Calu3 (cell line): ENCODE measurements at regions not wholly inside any gene's neighbourhood (a gene's known extent, or its start where the extent isn't known, plus 50 kb on each side); places are given as distances from the start of the nearest gene placed in this dataset.

Experiments used
- BruUV-seq: library from RNA; stranded (reverse); fragments of 400-500 nt; replicated peaks from 2 replicates; lab custom pipeline; 2021; lab: Mats Ljungman, UMichigan
- CTCF ChIA-PET: fragments of 300-600 bp; sonication (Branson Sonifier 250); formaldehyde crosslinking; loops from one replicate; lab custom pipeline; 2022; ENCODE audit warnings: antibody characterized with exemption; lab: Charles Lee
- DNase-seq: peaks from one replicate; pipeline ENCODE4 v3.0.0; 2022
- H3K27ac Mint-ChIP-seq: one replicate; pipeline ENCODE4 v1.8.0; 2022; ENCODE audit warnings: mixed read lengths; ENCODE audit not compliant: unreplicated experiment
- H3K27me3 Mint-ChIP-seq: one replicate; pipeline ENCODE4 v1.8.0; 2022; ENCODE audit warnings: mixed read lengths; ENCODE audit not compliant: unreplicated experiment
- H3K36me3 Mint-ChIP-seq: one replicate; pipeline ENCODE4 v1.8.0; 2022; ENCODE audit warnings: mild to moderate bottlenecking, moderate library complexity, mixed read lengths; ENCODE audit not compliant: insufficient read depth, unreplicated experiment
- H3K4me1 Mint-ChIP-seq: one replicate; pipeline ENCODE4 v1.8.0; 2022; ENCODE audit warnings: mild to moderate bottlenecking, low read depth, mixed read lengths; ENCODE audit not compliant: unreplicated experiment
- H3K4me3 Mint-ChIP-seq: one replicate; pipeline ENCODE4 v1.8.0; 2022; ENCODE audit warnings: mild to moderate bottlenecking, low read depth, moderate library complexity, mixed read lengths; ENCODE audit not compliant: unreplicated experiment
- H3K9me3 Mint-ChIP-seq: one replicate; pipeline ENCODE4 v1.8.0; 2022; ENCODE audit warnings: low read depth, mixed read lengths; ENCODE audit not compliant: unreplicated experiment
- CTCF ChIP-seq: fragments of 200-600 bp; IDR thresholded peaks from one replicate; pipeline ENCODE4 v1.8.0; 2022; ENCODE audit warnings: antibody characterized with exemption; ENCODE audit not compliant: unreplicated experiment
- intact Hi-C: fragments of 100-400 bp; cut with micrococcal nuclease; formaldehyde crosslinking; loops from one replicate; pipeline ENCODE4 v1.10.0; 2022; ENCODE audit not compliant: unreplicated experiment

- H3K27me3 Mint-ChIP-seq: no peaks in the 10 kb centered on the region
- peaks cover 2% of the 10 kb centered on the region for H3K4me1 Mint-ChIP-seq
- no peaks in the 10 kb centered on the region for H3K36me3 Mint-ChIP-seq
- BruUV-seq: no TSS peak
- peaks cover under 1% of the 10 kb centered on the region for H3K9me3 Mint-ChIP-seq
- no peak overlapping the region for H3K4me3 Mint-ChIP-seq
- intact Hi-C loops: no loop called here
- H3K27ac Mint-ChIP-seq: no peak overlapping the region
- DNase-seq: no peak
- CTCF ChIA-PET: no interaction called here
- TF ChIP-seq CTCF: no peak
These were observed 165.9 kb upstream of the RND3 start for GRCh38 chr2:150653351-150653750.

DNA sequence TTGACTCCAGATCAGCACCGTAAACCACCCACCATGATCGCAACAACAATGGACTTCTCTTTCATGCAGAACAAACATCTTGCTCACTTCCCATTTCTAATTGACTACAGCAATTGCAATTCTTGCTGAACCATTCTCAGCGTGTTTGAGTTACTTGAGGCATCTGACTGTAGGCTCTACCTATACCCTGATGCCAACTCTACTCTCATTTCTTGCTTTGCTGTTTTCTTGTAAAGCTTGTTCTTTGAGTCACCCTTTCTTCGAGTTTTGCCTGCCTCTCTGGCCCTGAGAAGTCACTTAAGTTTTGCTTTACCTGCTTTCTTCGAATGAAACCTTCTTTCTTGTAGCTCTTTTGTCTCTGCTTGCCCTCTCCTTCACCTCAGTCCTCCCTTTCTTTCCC is 160.5 kb upstream of the RND3 start:
- H3K27ac Mint-ChIP-seq: no peak overlapping the region
- no peaks in the 10 kb centered on the region for H3K27me3 Mint-ChIP-seq
- no peak for TF ChIP-seq CTCF
- CTCF ChIA-PET: interaction anchor here (0.6 kb wide), 1 partner anchor 161 kb away, joined by 3 read pairs; no protein-coding TSS in a partner anchor
- no peak overlapping the region for H3K4me3 Mint-ChIP-seq
- DNase-seq: no peak
- no TSS peak for BruUV-seq
- H3K36me3 Mint-ChIP-seq: no peaks in the 10 kb centered on the region
- no peaks in the 10 kb centered on the region for H3K9me3 Mint-ChIP-seq
- intact Hi-C loops: no loop called here
- H3K4me1 Mint-ChIP-seq: peaks cover 37% of the 10 kb centered on the region

GRCh38 chr2:150646746-150647145 is 159.3 kb upstream of the RND3 start:
- Mint-ChIP-seq H3K9me3 (no peaks in the 10 kb centered on the region), H3K4me1 (peaks cover 37% of the 10 kb centered on the region), H3K4me3 (no peak overlapping the region), H3K27ac (peak overlapping the region; percentile 15), H3K36me3 (no peaks in the 10 kb centered on the region), H3K27me3 (no peaks in the 10 kb centered on the region)
- BruUV-seq: no TSS peak
- intact Hi-C loops: no loop called here
- CTCF ChIA-PET: no interaction called here
- DNase-seq: no peak
- TF ChIP-seq CTCF: no peak

GRCh38 chr2:150644298-150645067 is 157.0 kb upstream of the RND3 start:
- H3K9me3 Mint-ChIP-seq: no peaks in the 10 kb centered on the region
- no peaks in the 10 kb centered on the region for H3K36me3 Mint-ChIP-seq
- TF ChIP-seq CTCF: no peak
- H3K4me3 Mint-ChIP-seq: no peak overlapping the region
- CTCF ChIA-PET: no interaction called here
- H3K27ac Mint-ChIP-seq: peak overlapping the region; percentile 24
- peaks cover 37% of the 10 kb centered on the region for H3K4me1 Mint-ChIP-seq
- H3K27me3 Mint-ChIP-seq: no peaks in the 10 kb centered on the region
- intact Hi-C loops: no loop called here
- peak; percentile 36 for DNase-seq
- no TSS peak for BruUV-seq
